NCI-H69 (cell line): ENCODE measurements at regions not wholly inside any gene's neighbourhood (a gene's known extent, or its start where the extent isn't known, plus 50 kb on each side); places are given as distances from the start of the nearest gene placed in this dataset.
A peak's percentile ranks its signal among the peaks of the same experiment; 100 is the strongest.
"Not testable (repeated sequence)": the region's sequence is repeated elsewhere in the genome, so short reads cannot be mapped to it uniquely, and the experiment has no call there.

ENCODE experiments used
- DNase-seq: peaks from one replicate; lab custom pipeline; 2025; lab: John Stamatoyannopoulos, UW

GRCh38 chr2:67096886-67097285, 300.2 kb upstream of the ETAA1 start:
- DNase-seq: no peak

GRCh38 chr2:67103157-67103556, 294.0 kb upstream of the ETAA1 start:
- no peak for DNase-seq

DNA sequence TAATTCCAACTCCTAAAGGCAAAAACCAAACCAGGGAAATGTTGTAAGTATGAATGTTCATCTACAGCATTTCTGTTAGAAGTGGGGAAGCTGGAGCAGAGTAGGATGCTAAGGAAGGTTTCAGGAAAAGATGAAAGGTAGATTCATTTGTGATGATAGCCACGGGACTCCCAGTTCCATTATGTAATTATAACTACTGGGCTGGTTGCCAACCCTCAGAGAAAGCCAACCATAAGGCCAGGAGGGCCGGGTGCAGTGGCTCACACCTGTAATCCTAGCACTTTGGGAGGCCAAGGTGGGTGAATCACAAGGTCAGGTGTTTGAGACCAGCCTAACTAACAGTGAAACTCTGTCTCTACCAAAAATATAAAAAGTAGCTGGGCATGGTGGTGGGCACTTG, 288.9 kb upstream of the ETAA1 start:
- peak; percentile 93 for DNase-seq

GRCh38 chr2:67124531-67124930, 272.6 kb upstream of the ETAA1 start:
- DNase-seq: no peak

GRCh38 chr2:67130531-67131256, 266.4 kb upstream of the ETAA1 start:
- DNase-seq: no peak

DNA sequence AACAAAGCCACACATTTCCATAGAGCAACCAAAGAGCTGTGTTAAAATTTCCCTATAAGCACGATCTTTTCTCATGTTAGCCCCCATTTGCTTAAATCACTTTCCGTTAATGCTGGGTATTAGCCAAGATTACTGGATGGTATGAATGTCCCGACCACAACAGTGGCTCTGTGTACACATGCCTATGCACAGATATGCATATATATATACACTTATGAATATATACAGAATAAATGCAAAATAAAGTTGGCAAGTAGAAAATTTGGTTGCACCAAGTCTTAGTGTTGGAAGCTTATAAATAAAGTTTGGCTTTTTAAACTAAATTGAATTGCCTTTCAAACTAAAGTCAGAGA, 265.9 kb upstream of the ETAA1 start:
- DNase-seq: no peak

DNA sequence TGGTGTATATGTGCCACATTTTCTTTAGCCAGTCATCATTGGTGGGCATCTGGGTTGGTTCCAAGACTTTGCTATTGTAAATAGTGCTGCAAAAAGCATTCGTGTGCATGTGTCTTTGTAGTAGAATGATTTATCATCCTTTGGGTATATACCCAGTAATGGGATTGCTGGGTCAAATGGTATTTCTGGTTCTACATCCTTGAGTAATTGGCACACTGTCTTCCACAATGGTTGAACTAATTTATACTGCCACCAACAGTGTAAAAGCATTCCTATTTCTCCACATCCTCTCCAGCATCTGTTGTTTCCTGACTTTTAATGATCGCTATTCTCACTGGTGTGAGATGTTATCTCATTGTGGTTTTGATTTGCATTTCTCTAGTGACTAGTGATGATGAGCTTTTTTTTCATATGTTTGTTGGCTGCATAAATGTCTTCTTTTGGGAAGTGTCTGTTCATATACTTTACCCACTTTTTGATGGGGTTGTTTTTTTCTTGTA, 264.6 kb upstream of the ETAA1 start:
- not testable (repeated sequence) for DNase-seq

GRCh38 chr2:67135208-67135607, 261.9 kb upstream of the ETAA1 start:
- DNase-seq: peak; percentile 92

GRCh38 chr2:67137699-67138098, 259.4 kb upstream of the ETAA1 start:
- peak; percentile 74 for DNase-seq

GRCh38 chr2:67142071-67142470, 255.1 kb upstream of the ETAA1 start:
- no peak for DNase-seq

DNA sequence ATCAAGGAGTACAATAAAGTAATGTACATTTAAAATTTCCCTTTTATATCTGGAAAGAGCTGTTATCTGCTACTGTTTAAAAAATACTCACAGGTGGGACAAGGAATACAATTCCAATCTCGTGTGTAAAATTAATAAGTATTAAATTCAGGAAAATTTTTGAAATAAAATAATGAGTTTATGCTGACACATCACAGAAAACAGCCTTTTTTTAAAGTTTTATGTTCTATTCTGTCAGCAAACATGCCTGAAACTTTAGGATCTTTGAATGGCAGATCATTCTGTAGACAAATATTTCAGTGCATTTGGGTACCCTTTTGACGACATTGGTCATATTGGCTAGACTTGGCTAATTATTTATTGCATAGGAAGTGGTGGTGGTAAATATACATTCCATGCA, 254.4 kb upstream of the ETAA1 start:
- no peak for DNase-seq

- no peak for DNase-seq
These were observed 251.3 kb upstream of the ETAA1 start for GRCh38 chr2:67145851-67146250.

- DNase-seq: no peak
These were observed 240.3 kb upstream of the ETAA1 start for GRCh38 chr2:67156796-67157195.

- no peak for DNase-seq
These were observed 238.4 kb upstream of the ETAA1 start for GRCh38 chr2:67158718-67159117.

GRCh38 chr2:67159929-67160328, 237.2 kb upstream of the ETAA1 start:
- DNase-seq: no peak

GRCh38 chr2:67164771-67165522, 232.2 kb upstream of the ETAA1 start:
- peak; percentile 94 for DNase-seq

GRCh38 chr2:67165523-67165990, 231.6 kb upstream of the ETAA1 start:
- peak; percentile 82 for DNase-seq

GRCh38 chr2:67166511-67166910, 230.6 kb upstream of the ETAA1 start:
- DNase-seq: not testable (repeated sequence)

DNA sequence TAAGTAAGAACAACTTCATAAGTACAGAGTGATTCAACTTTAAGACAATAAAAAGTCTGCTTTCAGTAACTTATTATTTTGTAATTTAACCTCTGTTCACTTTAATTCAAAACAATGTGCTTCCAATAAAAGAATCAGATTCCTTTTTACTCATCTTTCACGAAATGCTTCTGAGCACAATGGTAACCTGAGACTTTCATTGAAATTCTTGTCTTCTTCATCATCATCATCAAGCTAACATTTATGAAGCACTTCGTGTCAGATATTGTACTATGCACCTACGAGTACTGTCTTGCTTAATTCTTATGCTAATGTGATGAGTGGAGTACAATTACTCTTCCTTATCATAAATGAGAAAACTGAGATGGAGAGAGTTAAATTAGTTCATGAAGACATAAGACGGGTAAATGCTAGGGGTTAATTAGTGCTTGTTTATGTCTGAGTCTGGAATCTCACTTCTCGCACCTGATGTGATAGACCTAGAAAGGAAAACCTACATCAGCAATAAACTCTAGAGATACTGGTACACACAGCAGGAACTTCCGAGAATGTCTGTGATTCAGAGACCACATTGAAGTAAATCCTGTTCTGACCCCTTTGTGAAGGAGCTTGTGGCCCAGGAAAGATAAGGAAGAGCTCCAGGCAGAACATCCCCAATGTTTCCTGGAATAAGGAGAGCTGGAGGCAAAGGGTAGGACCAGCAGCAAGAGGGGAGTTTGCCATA, 227.6 kb upstream of the ETAA1 start:
- DNase-seq: no peak

DNA sequence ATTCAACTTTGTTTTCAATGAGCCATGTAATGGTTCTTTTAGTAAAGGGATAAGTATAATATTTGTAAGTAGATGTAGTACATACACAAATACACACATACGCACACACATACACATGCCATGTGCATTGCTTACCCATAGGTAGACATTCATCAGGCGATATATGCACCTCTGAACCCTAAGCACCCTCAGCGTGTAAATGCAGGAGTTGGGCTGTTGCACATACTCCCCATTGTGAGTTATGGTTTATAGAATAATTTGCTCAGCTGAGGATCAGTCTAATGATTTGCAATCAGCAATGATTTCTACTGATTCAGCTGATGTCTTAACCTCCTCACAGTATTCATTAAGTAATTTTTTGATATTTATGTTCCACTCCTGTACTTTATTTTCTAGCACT, 217.6 kb upstream of the ETAA1 start:
- no peak for DNase-seq

- no peak for DNase-seq
These were observed 216.3 kb upstream of the ETAA1 start for GRCh38 chr2:67180841-67181240.

GRCh38 chr2:67182884-67183283, 214.2 kb upstream of the ETAA1 start:
- DNase-seq: no peak

DNA sequence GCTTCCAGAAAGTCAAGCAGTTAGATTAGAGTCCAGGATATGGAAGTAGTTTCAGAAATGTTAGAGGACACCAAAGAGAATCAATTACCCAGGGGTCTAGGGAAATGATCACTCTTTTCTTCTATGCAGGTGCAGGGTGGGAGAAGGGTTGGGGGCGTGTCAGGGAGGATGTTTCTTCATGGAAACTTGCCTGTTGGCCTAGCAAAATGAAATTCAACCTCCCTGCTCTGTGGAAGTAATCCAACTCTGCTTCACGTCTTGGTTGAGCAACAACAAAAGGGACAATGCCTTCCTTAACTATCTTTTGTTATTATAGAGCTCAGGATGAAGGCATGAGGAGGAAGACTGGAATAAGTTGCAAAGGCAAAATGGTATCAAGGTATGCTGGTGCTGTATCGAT, 210.8 kb upstream of the ETAA1 start:
- no peak for DNase-seq
